ENCODE measurements at regions not wholly inside any gene's neighbourhood (a gene's known extent, or its start where the extent isn't known, plus 50 kb on each side); places are given as distances from the start of the nearest gene placed in this dataset.
"Not testable (repeated sequence)": the region's sequence is repeated elsewhere in the genome, so short reads cannot be mapped to it uniquely, and the experiment has no call there.

- no peak for DNase-seq
Measured at GRCh38 chr3:88298189-88298588, 148.4 kb downstream of the C3orf38 start.

- no peak for DNase-seq
Measured at GRCh38 chr3:88301273-88301995, 151.7 kb downstream of the C3orf38 start.

GRCh38 chr3:88301996-88302393 is 152.2 kb downstream of the C3orf38 start:
- no peak for DNase-seq

DNA sequence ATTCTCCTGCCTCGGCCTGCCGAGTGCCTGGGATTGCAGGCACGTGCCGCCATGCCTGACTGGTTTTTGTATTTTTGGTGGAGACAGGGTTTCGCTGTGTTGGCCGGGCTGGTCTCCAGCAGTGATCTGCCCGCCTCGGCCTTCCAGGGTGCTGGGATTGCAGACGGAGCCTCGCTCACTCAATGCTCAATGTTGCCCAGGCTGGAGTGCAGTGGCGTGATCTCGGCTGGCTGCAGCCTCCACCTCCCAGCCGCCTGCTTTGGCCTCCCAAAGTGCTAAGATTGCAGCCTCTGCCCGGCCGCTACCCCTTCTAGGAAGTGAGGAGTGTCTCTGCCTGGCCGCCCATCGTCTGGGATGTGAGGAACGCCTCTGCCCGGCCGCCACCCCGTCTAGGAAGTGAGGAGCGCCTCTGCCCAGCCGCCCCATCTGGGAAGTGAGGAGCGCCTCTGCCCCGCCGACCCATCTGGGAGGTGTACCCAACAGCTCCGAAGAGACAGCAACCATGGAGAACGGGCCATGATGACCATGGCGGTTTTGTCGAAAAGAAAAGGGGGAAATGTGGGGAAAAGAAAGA is 153.7 kb downstream of the C3orf38 start:
- DNase-seq, result not testable (repeated sequence)

DNA sequence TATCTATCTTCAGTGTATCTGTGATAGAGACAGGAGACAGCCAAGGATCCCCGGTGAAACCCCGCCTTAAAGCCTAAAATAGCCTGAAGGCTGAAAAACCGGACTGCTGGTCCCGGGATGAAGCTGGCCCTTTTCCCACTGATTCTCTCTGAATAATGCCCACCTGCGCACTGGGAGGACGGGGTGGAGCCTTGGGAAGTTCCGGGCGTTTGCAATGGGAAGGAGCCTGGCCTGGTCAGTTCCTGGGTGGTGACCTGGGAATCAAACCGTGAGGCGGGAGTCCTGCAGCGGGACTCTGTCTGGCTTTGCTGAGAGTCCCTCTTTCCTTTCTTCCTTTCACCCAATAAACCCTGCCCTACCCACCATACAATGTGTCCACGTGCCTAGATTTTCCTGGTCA is 157.9 kb downstream of the C3orf38 start:
- no peak for DNase-seq

DNA sequence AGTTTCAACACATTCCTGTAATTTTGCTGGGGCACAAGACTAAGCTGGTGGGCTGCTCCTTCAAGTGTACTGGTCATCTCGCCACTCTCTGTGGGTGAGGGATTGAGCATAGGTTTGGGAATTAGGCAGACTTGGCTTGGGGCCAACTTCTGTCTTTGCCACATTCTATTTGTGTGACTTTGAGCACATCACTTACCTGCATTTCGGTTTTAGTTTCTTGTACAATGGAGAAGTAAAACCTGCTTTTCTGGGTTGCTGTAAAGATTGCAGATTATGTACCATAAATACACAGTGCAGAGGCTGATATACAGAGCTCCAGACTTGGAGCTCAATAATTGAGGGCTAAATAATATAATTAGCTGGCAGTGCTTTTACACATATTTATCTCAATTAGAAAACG is 162.1 kb downstream of the C3orf38 start:
- DNase-seq, result no peak

DNA sequence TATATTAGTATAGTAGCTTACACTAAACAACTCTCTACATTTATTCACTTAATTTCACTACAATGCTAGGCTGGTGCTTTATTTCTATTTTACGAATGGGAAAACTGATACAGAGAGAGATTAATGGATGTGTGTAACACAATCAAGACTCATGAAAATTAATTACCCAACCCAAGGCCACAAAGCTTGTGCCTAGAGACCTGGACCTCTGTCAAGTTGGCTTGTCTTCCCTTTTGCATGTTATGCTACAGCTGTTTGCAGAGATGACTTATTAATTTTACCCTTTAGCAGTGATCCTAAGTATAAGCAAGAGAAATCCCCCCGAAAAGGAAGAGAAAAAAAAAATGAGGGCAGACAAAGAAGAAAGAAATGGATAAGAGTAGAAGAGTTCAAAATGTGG is 162.5 kb downstream of the C3orf38 start:
- no peak for DNase-seq

DNA sequence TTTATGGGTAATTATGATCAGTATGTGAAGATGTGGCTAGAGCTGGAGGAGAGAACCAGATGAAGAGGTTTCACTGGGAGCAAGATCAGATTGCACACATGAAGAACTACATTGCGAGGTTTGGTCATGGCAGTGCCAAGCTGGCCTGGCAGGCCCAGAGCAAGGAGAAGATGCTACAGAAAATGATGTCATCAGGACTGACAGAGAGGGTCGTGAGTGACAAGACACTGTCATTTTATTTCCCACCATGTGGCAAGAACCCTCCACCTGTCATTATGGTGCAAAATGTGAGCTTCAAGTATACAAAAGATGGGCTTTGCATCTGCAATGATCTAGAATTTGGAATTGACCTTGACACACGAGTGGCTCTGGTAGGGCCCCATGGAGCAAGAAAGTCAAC is 168.3 kb downstream of the C3orf38 start:
- no peak for DNase-seq

GRCh38 chr3:88321363-88322050 is 171.7 kb downstream of the C3orf38 start:
- no peak for DNase-seq

DNA sequence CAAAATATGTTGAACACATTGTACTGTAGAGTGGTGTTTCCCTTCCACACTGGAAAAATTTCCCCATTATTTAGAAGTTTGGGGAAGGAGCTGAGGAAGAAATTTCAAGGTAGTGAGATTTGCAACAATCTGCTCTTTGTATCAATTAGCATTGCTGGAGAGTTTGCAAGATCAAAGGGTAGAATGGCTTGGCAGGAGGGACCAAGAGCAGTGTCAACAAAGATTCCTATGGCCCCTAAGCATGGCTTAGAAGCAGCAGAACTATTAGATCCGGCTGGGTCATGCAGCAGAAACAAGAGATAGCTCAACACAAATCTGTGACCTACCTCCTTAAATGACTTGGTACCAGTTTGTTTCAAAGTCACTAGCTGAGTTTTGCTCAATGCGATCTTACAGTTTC is 175.0 kb downstream of the C3orf38 start:
- no peak for DNase-seq

- no peak for DNase-seq
Measured at GRCh38 chr3:88334187-88334868, 184.6 kb downstream of the C3orf38 start.

DNA sequence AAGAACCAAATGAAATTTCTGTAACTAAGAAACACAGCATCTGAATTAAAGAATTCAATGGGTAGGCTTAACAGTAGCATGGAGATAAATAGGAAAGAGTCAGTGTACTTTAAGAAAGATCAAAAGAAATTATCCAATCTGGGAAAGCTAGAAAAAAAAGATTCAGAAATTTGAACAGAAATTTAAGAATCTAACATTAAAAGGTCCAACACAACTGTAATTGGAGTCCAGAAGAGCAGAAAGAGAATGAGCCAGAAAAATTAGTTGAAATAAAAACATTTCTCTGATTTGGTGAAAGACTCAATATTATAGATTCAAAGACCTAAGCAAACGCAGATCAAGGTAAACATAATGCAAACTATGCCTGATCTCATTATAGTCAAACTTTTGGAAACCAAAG is 187.1 kb downstream of the C3orf38 start:
- no peak for DNase-seq

DNA sequence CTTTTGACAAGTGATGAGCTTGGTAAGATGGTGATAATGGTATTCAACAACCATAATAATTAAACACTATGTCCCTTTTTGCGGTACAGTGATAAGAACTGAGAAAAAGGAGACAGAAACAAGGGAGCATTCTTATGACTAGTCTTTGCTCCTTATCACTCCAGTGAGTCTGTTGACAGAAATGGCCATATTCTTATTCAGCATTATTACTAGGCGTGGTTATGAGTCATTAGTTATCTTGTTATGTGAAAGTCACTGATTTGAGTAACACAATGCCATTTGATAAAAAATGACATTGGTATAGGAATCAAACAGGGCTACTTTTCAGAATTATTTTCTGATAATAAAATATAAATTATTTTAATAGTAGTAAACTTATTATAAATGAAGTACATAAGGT is 193.5 kb downstream of the C3orf38 start:
- no peak for DNase-seq

GRCh38 chr3:88346643-88347042 is 196.9 kb downstream of the C3orf38 start:
- DNase-seq, result no peak

- no peak for DNase-seq
Measured at GRCh38 chr3:88362428-88362827, 212.7 kb downstream of the C3orf38 start.

- no peak for DNase-seq
Measured at GRCh38 chr3:88364926-88365325, 215.2 kb downstream of the C3orf38 start.

- DNase-seq, result no peak
Measured at GRCh38 chr3:88369337-88369736, 219.6 kb downstream of the C3orf38 start.

DNA sequence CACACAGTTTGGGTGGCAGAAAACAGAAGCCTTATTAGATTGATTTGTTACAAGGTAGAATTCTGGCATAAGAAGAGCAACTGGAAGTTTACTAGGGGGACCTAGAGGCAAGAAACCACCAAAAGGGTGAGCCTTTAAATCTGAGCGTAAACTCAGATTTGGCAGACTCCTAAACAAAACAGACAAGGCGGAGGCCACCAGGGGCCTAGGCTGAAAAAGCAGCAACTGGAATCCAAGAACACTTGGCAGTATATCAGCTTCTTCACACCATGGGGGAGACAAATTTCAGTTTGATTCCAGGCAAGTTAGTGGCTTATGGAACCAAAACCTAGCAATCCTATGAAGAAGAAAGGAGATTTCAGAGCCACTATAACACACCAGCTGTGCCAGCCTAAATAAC is 220.0 kb downstream of the C3orf38 start:
- no peak for DNase-seq

GRCh38 chr3:88385090-88385489 is 235.3 kb downstream of the C3orf38 start:
- no peak for DNase-seq

DNA sequence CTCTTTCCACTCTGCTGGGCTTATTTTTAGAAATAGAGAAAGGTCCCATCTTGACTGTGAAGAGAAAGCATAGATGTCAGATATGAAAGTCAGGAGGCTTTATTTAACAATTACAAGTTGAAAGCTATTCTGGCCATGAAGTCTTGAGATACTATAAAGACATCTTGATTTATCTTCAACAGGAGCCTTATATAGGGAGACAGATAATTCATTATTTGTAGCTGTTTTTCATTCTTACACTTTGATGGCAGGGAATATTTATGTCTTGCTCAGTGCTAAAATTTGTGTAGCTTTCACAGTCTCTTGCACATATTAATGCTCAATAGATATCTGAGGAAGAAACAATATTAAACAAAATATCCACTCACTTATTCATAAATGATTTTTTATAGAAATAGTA is 248.8 kb downstream of the C3orf38 start:
- DNase-seq, result no peak

DNA sequence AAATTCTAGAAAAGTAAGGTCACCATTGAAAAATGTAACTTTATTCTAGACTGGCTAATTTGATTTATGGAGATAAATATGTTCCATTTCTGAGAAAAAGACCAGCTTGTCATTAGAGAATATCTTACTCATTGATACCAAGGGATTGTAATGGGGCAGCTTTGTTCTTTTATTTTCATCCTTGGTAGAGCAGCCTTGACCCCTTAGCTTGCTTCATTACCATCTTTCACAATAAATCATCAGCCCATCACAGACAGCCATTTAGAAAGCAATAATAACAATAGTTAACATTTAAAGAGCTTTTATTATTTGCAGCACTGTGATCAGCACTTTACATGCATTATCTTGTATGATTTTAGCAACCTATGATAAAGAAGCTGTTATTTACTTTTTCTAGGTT is 253.6 kb downstream of the C3orf38 start:
- no peak for DNase-seq

- no peak for DNase-seq
Measured at GRCh38 chr3:88408097-88408496, 258.3 kb downstream of the C3orf38 start.

DNA sequence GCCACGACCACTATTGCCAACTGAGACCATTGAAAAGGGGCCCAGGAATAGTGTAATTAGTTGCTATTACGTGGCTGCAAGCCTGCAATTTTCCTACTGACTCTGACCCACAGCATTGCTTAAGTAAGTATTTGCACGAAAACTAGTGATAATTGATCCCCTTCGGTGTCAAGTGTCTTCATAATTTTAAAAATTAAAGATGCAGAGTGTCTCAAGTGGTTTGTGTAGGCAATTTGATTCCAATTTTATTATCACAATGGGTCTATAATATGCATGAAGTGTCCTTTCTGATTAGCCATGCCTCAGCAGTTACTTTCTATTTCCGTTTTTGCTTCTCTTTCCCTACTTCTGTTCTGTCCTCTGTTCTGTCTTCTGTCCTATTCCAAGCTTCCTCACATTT is 259.2 kb downstream of the C3orf38 start:
- no peak for DNase-seq

- no peak for DNase-seq
Measured at GRCh38 chr3:88410259-88410658, 260.5 kb downstream of the C3orf38 start.

Data from NCI-H226 (cell line).